Putamen (tissue), 1 donor: ENCODE measurements at regions not wholly inside any gene's neighbourhood (a gene's known extent, or its start where the extent isn't known, plus 50 kb on each side); places are given as distances from the start of the nearest gene placed in this dataset.
"Not testable (repeated sequence)": the region's sequence is repeated elsewhere in the genome, so short reads cannot be mapped to it uniquely, and the experiment has no call there.

Experiments
- DNase-seq: peaks from one replicate; pipeline ENCODE4 v3.0.0-alpha.2; 2016; ENCODE audit warnings: low spot score

DNA sequence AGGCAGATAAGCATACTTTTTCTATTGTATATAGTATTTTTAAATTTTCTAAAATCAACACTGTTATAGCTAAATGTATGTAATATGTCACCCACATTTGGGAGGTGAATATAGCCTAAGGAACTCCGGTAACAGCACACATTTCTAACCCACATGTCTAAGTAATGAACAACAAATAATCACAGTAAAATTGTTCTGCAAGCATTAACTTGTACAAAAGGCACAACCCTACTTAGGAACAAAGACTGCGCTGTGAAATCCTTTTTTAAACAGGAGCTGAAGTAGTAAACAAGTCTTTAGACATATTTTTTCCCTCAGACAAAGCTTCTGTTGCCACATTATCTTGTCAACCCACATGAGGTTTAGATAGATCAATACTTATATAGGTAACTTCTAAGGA lies 872.4 kb upstream of the SLC35B3 start:
- no peak for DNase-seq

DNA sequence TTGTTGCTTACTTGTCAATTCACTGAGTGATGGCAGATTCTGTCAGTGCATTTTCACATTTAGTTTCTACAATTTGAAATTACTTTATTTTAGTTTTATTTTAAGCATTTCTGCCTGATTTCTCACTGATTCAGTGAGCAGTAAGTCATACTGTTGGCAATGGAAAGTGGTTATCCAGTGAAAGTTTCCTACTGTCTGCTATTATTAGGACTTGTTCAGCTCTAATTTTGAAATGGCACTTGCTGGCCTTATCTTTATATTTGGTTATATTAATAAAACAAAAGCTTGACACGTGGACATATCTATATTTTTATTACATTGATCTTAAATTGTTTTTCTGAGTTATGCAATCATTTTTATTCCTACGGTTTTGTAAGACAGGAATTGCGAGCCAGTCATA lies 871.8 kb upstream of the SLC35B3 start:
- no peak for DNase-seq

DNA sequence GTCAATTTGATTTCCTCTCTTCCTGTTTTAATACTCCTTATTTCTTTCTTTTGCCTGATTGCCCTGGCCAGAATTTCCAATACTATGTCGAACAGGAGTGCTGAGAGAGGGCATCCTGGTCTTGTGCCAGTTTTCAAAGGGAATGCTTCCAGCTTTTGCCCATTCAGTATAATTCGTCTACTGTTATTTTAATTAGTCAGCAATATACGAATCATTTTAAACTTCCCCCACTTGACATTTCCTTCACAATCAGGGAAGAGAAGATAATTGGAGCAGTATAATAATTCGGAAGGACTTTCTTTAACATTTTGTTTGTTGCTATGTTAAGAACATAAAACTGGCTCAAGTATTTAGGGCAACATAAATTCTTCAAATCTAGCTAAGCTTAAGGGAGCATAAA lies 860.3 kb upstream of the SLC35B3 start:
- DNase-seq, result no peak

DNA sequence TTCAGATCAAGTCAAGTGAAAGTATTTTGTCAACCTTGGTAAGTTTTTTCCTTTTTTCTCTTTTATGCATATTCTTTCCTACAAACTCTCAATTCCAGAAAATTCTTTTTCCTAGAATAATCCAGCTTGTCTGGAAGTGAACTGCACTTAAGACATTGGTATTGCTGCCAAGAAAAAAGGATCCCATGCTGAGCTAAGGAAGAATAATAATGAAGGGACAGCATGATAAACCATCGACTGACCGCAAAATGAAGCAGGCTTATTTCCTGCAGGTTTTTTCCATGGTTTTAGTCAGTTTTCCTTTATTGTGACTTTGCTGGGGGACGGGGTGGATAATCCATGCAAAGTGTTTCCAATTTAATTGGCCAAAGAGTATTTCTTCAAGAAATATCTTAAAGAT lies 857.6 kb upstream of the SLC35B3 start:
- DNase-seq, result no peak

DNA sequence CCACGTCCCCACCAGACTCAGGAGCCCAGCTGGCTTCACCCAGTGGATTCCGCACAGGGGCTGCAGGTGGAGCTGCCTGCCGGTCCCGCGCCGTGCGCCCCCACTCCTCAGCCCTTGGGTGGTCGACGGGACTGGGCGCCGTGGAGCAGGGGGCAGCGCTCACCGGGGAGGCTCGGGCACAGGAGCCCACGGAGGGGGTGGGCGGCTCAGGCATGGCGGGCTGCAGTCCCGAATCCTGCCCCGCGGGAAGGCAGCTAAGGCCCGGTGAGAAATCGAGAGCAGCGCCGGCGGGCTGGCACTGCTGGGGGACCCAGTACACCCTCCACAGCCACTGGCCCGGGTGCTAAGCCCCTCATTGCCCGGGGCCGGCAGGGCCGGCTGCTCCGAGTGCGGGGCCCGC lies 855.0 kb upstream of the SLC35B3 start:
- not testable (repeated sequence) for DNase-seq

DNA sequence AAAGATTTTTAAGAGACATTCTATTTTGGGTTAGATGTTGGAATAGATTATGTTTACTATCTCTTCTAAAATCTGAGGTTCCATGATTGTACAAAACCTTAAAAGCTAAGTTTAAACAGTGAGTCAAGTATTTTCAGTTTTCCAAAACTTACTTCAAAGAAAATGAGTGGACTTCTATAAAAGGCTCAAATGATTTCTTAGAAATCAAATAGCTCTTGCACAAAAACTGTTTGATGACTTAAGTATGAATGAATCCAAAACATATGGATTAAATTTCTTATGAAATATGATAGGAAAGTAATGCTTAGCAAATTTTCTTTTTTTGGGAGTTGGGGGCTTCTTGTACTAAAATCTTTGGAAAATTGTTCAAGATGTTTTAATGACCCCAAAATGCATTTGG lies 837.3 kb upstream of the SLC35B3 start:
- DNase-seq, result no peak

DNA sequence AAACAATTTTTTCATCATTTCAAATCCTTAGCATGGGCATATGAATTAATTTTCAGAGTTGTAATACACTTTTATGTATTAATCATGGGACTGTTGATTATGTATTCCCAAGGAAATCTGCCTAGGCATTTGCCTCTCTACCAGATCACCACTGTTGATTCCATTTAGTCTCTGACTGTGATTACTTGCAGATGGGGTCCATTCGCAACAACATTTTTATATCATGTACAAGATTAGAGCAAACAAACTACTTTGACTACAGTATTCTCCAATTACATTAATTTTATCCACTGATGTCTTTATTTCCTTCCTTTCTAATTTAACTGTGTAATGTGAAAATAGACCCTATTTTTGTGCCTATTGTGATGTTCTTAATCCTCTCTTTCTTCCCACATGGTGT lies 831.4 kb upstream of the SLC35B3 start:
- no peak for DNase-seq

DNA sequence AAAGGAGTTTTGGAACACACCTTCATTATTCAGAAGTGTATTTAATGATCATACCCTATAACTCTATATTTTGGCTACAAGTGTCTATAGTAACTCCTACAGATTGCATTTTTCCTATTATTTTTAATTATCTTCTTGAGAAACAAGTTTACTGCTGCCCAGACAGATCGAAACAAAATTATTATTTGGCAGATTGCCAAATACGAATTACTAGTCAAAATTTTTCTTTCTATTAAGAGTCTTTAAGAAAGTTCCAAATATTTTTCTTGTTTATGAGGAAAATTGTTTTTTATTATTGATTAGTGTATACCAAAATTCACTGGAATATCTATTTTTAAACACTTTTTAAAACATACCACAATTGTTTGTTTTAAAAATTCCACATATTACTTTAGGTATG lies 821.9 kb upstream of the SLC35B3 start:
- no peak for DNase-seq

DNA sequence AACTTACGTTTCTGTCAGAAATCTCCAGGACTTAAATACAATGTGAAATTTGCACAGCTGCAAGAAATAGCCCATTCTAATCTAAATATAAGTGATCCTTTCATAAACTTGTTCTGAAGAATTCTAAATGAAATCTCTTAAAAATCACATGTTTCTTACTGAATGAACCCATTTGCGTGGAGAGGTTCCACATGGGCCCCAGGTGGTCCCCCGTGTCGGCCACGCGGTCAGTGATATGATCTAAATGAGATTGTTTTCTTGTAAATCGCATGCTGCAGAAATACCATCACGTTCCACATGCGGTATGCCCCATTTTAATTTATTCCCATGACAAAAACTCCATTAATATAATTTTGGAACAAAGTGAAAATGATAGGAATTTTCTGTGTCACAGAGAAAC lies 818.9 kb upstream of the SLC35B3 start:
- no peak for DNase-seq

DNA sequence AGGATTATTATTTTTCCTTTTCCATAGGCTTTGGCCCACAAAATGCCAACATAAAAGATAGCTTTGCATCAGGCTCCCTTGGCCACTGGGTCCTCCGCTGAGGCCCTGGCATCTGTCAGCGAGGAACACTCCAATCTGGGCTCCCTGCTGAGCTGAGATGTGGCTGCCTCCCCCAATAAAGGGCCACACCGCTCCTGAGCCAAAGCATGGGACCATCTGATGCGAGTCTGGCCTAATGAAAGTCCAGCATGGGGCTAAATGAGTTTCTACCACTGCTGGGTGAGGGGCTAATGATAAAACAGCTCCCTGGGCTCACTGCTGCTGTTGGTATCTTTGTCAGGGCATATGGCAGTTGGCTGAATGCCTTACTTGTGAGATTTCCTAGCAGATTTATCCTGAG lies 817.5 kb upstream of the SLC35B3 start:
- DNase-seq, result no peak

DNA sequence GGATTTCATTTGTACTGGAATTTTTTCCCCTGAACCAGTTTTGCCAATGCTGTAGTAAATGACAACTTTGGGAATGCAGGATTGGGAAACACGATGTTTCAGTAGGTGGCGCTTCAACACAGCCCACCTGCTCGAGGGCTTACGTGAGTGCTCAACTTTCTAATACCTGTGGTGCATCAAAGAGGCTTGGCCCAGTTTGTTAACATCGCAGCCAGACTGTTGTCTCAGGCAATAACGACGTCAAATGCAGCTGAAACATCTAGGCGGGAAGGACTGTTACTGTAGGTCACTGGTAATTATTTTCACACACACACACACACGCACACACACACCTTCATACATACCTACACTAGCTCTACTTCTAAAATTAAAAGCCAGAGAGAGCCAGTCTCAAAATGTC lies 815.5 kb upstream of the SLC35B3 start:
- DNase-seq, result peak; percentile 18

DNA sequence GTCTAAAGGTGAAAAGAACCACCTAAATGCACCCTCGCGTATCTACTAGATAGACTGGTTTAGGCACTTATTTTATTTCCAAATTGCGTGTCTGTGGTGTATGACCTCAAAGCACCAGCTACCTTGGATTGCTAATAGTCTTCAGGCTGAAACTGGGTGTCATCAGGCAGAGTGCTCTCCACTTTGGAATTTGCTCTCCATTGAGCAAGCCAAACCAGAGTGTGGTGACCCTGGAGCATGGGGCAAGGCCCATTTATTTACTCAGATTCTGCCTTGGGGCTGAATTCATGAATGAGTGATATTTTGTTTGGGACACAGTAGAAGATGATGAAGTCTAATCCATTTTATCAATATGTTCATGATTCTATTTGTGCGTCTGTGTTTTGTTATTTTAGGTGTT lies 812.8 kb upstream of the SLC35B3 start:
- no peak for DNase-seq

DNA sequence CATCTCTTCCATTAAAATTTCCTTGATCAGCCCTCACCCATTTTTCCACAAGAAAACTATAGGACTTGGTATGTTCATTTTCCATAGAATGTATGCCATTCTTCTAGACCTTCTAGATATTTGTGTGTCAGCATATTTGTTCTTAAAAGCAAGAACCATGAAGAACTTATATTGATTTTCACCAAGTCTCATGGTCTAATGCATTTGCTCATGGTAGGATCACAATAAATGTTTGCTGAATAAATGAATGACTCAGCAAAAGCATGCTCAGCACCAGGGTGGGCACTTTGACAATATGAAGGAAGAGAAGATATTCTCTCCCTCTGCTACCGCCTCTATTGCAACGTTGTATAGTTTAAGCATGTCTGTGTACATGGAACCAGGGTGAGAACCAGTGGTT lies 805.5 kb upstream of the SLC35B3 start:
- DNase-seq, result no peak

DNA sequence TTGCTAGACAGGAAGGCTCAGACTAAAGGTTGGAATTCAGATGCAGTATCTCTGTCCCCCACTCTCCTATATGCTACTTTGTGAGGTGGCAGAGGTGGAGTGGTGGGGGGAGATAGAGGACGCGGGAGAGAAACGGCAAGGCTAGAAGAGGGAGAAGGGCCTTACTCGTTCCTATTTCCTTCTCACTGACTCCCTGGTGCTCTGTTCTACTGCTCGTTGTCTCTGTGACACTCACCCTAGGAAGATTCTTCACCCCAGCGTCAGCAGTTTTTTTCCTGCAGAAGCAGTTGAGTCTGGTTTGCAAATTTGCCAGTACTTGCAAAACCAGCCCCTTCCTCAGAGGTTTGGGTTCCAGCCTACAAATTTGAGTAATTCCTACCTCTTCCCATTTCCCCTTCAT lies 801.1 kb upstream of the SLC35B3 start:
- no peak for DNase-seq

DNA sequence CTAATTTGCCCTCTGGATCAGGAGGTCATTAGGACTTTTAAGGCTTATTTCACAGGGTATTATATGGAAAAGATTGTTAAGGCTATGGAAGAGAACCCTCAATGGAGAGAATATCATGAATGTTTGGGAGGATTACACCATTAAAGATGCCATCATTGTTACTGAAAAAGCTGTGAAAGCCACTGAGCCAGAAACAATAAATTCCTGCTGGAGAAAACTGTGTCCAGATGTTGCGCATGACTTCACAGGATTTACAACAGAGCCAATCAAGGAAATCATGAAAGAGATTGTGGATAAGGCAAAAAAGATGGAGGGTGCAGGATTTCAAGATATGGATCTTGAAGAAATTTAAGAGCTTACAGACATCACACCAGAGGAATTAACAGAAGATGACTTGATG lies 798.3 kb upstream of the SLC35B3 start:
- no peak for DNase-seq

DNA sequence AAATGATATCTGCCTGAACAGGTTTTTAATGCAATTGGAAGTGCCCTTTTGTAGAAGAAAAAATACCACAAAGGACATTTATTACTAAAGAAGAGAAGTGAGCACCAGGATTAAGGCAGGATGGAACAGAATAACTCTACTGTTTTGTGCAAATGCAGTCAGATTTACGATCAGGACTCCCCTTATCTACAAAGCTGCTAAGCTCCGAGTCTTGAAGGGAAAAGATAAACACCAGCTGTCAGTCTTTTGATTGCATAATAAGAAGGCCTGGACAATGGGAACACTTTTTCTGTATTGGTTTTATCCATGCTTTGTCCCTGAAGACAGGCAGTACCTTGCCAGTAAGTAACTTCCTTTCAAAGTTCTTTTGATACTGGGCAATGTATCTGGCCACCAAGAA lies 797.9 kb upstream of the SLC35B3 start:
- no peak for DNase-seq

DNA sequence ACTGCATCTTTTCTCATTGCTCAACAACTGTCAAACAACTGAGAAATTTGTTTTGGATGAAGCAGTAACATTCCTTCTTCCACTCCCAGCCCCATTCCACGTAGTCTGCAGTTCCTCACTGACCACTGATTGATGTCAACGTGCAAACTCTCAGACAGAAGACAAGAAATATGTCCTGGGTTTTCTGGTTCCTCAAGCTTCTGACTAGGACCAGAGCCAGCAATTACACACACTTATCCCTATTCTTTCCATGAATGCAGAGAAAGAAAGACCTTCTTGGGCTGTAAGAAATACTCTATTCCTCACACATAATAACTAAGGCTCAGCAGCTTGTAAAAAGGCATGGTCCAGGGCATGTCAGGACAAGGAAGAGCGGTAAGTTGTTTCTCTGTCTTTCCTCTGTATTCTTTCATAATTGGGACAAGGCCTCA lies 790.1 kb upstream of the SLC35B3 start:
- DNase-seq, result no peak

DNA sequence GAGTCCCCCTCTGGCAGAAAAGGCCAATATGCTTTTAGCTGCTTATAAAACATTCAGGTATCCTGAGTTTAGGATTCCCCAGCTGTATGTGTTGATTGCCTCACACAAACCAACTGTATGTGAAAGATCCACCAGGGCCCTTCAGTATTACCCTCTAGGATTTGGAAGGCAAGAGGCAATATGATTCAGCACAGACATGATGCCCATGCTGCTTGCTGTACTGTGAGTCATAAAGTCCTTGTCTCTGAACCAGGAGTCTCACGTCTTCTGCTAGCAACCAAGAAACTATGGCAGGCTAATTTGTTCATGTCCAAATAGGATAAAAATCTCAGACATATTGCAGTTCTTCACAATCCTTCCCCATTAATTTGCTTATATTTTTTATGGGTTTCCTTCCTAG lies 789.2 kb upstream of the SLC35B3 start:
- DNase-seq, result no peak

DNA sequence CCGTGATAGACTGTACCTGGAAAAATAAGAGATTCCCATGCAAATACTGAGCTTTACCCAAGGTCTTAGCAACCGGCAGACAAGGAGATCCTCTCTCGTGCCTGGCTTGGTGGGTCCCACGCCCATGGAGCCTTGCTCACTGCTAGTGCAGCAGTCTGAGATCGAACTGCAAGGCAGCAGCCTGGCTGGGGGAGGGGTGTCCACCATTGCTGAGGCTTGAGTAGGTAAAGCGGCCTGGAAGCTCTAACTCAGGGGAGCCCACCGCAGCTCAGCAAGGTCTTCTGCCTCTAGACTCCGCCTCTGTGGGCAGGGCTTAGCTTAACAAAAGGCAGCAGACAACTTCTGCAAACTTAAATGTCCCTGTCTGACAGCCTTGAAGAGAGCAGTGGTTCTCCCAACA lies 778.4 kb upstream of the SLC35B3 start:
- not testable (repeated sequence) for DNase-seq

DNA sequence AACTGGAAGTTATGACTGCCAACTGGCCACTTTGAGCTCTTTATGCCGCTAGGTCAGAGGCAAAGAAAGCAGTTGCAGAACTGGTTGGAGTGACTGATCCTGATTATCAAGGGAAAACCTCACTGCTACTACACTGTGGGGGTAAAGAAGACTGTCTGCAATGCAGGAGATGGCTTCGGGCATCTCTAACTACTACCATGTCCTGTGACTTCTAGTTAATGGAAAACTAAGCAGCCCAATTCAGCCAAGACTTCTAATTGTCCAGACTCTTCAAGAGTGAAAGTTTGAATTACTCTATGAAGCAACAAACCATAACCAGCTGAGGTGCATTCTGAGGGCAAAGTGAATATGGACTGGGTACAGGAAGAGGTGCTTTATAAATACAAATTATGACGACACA lies 773.6 kb upstream of the SLC35B3 start:
- DNase-seq, result no peak

DNA sequence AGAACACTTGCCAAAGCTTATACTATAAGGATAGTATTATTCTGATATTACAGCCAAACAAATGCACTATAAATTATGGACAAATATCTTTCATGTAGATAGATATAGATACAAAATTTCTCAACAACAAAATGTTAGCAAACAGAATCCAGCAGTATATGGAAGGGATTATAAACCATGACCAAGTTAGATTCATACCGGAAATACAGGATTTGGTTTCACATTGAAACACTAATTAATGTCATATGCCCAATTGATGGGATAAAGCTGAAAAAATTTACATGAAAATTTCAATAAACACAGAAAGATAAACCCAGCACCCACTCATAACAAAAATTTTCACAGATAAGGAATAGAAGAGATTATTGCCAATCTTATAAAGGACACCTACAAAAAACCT lies 770.3 kb upstream of the SLC35B3 start:
- no peak for DNase-seq

DNA sequence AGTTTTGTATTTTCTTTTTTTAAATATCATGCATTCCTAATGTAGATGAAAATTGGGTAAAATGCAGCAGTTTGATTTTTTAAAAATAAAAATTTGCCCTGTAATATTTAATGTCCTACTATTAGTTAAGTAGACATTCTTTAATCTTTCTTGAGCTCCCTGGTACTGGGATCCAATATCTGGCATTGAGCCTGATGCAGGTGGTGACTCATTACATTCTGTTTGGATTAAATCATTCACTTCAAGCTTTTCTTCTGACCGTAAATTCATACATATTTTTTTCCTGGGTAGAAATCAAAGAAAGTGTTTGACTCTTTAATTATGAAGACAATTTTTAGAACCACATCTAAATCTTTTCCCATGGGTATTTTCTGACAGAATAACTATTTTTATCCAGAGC lies 768.8 kb upstream of the SLC35B3 start:
- no peak for DNase-seq

DNA sequence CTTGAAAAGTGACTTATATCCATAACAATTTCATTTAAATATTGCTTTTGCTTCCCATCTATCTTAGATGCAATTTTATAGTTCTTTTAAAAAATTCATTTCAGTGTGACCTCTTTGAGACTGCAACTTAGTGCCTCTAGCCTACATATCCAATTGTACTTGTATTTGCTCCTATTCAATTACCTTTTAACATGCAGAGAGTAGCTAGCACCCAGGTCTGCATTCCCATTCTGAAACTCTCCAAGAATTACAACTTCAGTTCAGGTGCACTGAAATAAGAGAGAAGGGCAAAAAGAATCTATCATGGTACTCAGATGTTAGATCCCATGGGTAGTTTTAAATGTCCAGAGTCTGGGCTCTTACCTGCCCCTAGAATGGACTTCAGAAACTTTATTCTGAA lies 765.4 kb upstream of the SLC35B3 start:
- DNase-seq, result no peak

DNA sequence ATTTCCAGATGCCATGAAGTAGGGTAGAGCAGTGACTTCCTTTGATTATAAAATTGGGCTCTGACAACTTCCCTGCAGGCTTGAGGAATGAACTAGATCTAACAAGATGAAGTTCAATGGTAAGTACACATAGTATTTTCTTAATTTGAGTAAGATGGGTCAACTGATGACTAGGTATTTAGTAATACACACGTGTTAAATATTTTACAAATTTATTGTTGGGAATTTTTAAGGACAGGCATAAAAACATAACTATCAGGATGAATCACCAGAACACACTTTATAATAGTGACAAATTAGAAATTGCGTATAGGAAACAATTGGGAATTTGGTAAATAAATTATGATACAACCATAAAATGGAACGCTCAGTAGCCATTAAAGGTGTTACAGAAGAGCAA lies 762.4 kb upstream of the SLC35B3 start:
- DNase-seq, result no peak

DNA sequence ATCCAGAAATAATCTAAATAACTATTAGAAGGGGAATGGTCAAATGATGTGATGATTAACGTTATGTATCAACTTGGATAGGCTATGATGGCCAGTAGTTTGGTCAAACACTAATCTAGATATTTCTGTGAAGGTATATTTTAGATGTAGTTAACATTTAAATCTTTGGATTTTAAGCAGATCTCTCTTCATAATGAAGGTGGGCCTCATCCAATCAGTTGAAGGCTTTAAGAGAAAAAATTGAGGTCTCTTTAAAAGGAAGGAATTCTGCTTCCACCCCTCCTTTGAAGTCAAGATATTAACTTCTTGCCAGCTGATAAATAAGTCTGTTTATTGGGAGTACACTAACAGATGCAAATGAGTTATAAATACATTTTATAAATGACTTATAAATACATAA lies 760.0 kb upstream of the SLC35B3 start:
- no peak for DNase-seq
